Hepatic stellate cell (primary cell): ENCODE measurements at regions not wholly inside any gene's neighbourhood (a gene's known extent, or its start where the extent isn't known, plus 50 kb on each side); places are given as distances from the start of the nearest gene placed in this dataset.
"Not testable (repeated sequence)": the region's sequence is repeated elsewhere in the genome, so short reads cannot be mapped to it uniquely, and the experiment has no call there.

Source experiments
- DNase-seq: peaks from one replicate; pipeline ENCODE4 v3.0.0; 2011; ENCODE audit warnings: low spot score

- DNase-seq, result no peak
Measured at GRCh38 chr5:12658871-12659446, 754.7 kb upstream of the CTNND2 start.

- not testable (repeated sequence) for DNase-seq
Measured at GRCh38 chr5:12657914-12658474, 753.7 kb upstream of the CTNND2 start.

- no peak for DNase-seq
Measured at GRCh38 chr5:12655675-12656074, 751.4 kb upstream of the CTNND2 start.

- DNase-seq, result no peak
Measured at GRCh38 chr5:12652201-12652600, 748.0 kb upstream of the CTNND2 start.

GRCh38 chr5:12648558-12648957 lies 744.3 kb upstream of the CTNND2 start:
- DNase-seq, result no peak

GRCh38 chr5:12647613-12648012 lies 743.4 kb upstream of the CTNND2 start:
- no peak for DNase-seq

GRCh38 chr5:12645582-12645981 lies 741.3 kb upstream of the CTNND2 start:
- DNase-seq, result no peak

- no peak for DNase-seq
Measured at GRCh38 chr5:12636209-12636608, 732.0 kb upstream of the CTNND2 start.

- DNase-seq, result no peak
Measured at GRCh38 chr5:12626556-12626955, 722.3 kb upstream of the CTNND2 start.

- no peak for DNase-seq
Measured at GRCh38 chr5:12625667-12626263, 721.5 kb upstream of the CTNND2 start.

GRCh38 chr5:12624776-12625560 lies 720.7 kb upstream of the CTNND2 start:
- no peak for DNase-seq

GRCh38 chr5:12623408-12623807 lies 719.2 kb upstream of the CTNND2 start:
- no peak for DNase-seq

GRCh38 chr5:12616093-12616492 lies 711.8 kb upstream of the CTNND2 start:
- DNase-seq, result no peak

- DNase-seq, result no peak
Measured at GRCh38 chr5:12615141-12615820, 711.0 kb upstream of the CTNND2 start.

GRCh38 chr5:12614608-12615007 lies 710.4 kb upstream of the CTNND2 start:
- no peak for DNase-seq

- DNase-seq, result no peak
Measured at GRCh38 chr5:12611132-12611531, 706.9 kb upstream of the CTNND2 start.

GRCh38 chr5:12607817-12608216 lies 703.6 kb upstream of the CTNND2 start:
- DNase-seq, result not testable (repeated sequence)

- DNase-seq, result no peak
Measured at GRCh38 chr5:12592228-12592627, 688.0 kb upstream of the CTNND2 start.

- DNase-seq, result no peak
Measured at GRCh38 chr5:12586406-12586805, 682.2 kb upstream of the CTNND2 start.

GRCh38 chr5:12578803-12579202 lies 674.6 kb upstream of the CTNND2 start:
- DNase-seq, result not testable (repeated sequence)

- DNase-seq, result not testable (repeated sequence)
Measured at GRCh38 chr5:12576953-12577352, 672.7 kb upstream of the CTNND2 start.

GRCh38 chr5:12574298-12575093 lies 670.2 kb upstream of the CTNND2 start:
- not testable (repeated sequence) for DNase-seq
